GM10266 (cell line): ENCODE measurements at regions not wholly inside any gene's neighbourhood (a gene's known extent, or its start where the extent isn't known, plus 50 kb on each side); places are given as distances from the start of the nearest gene placed in this dataset.
"Not testable (repeated sequence)": the region's sequence is repeated elsewhere in the genome, so short reads cannot be mapped to it uniquely, and the experiment has no call there.

Experiments used
- DNase-seq: peaks from one replicate; pipeline ENCODE4 v3.0.0; 2012; ENCODE audit errors: extremely low spot score
- TF ChIP-seq, protein P1 (sequence below): IDR thresholded peaks from 2 replicates; pipeline ENCODE4 v1.5.1; 2012; ENCODE audit warnings: mild to moderate bottlenecking, low read depth; ENCODE audit not compliant: control insufficient read depth, insufficient read depth; ENCODE audit errors: missing control alignments

DNA sequence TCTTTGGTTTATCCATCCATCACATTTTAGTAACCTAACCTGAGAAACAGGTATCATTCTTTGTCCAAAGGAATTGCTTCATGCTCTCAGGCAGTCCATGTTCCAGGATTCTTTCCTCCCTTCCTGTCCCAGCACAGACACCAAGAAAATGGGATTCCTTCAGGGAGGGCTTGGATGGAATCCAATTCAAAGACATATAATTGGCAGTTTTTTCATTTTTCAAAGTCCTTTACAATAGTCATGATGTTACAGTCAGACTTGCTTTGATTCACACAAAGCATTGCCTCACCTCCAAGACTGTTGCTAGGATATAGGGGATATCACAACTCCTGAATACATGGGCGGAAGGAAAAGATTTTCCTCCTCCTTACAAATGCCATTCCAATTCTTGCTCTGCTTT is 241.4 kb upstream of the ACVR2A start:
- DNase-seq, result no peak
- TF ChIP-seq, protein P1, sequence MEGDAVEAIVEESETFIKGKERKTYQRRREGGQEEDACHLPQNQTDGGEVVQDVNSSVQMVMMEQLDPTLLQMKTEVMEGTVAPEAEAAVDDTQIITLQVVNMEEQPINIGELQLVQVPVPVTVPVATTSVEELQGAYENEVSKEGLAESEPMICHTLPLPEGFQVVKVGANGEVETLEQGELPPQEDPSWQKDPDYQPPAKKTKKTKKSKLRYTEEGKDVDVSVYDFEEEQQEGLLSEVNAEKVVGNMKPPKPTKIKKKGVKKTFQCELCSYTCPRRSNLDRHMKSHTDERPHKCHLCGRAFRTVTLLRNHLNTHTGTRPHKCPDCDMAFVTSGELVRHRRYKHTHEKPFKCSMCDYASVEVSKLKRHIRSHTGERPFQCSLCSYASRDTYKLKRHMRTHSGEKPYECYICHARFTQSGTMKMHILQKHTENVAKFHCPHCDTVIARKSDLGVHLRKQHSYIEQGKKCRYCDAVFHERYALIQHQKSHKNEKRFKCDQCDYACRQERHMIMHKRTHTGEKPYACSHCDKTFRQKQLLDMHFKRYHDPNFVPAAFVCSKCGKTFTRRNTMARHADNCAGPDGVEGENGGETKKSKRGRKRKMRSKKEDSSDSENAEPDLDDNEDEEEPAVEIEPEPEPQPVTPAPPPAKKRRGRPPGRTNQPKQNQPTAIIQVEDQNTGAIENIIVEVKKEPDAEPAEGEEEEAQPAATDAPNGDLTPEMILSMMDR, result no peak

DNA sequence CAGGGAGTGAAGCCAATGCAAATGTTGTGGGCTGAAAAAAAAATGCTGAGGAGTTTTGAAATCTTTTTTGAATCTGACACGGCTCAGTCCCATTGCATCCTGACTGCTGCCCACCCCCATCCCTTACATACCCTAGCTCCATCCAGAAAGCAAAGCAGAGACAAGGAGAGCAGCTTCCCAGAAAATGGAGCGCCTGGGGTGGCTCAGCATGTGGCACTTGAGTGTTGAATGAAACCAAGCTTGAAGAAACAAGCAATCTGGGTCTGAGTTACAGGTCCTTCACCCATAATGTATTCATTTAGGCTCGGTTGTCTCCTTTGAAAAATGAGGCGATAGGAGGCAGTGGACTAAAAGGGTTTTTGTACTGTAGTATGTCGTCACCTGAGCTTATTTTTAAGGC is 244.2 kb upstream of the ACVR2A start:
- TF ChIP-seq, protein P1, result no peak
- DNase-seq, result no peak

DNA sequence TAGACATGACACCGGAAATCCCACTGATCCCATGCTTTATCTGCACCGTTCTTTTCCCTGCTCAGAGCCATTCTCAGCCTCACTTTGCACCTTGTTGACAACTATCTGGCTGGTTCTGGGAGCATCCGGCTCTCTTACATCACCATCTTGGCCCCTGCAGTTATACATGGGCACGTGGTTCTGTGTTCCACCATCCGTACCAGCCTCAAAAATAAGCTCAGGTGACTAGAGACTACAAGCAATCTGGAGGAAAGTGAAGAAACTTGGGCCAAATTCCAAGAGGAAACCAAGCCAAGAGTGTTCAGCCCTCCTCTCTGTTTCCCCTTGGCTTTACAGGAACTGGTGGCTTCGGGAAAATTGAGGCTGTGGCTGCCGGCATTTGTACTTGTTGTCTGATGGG is 244.6 kb upstream of the ACVR2A start:
- TF ChIP-seq, protein P1, result no peak
- DNase-seq, result no peak

DNA sequence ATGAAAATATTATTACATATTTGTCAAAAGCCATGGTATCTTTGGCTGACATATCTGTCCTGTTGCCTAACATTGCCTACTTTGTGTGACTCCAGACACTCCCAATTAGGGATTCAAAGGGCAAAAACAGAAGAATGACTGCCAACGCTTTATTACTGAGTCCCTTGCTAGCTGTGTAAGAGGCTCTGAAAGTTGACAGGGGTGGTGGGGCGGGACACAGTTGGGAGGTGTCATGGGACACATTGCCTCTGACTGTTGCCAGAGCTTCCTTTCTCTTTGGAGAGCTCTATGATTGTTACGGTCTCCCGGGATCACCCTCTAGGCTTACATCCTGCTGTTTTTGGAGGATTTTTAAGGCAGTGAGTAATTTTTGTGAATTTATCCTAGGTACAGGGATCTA is 249.6 kb upstream of the ACVR2A start:
- TF ChIP-seq, protein P1, result no peak
- no peak for DNase-seq

DNA sequence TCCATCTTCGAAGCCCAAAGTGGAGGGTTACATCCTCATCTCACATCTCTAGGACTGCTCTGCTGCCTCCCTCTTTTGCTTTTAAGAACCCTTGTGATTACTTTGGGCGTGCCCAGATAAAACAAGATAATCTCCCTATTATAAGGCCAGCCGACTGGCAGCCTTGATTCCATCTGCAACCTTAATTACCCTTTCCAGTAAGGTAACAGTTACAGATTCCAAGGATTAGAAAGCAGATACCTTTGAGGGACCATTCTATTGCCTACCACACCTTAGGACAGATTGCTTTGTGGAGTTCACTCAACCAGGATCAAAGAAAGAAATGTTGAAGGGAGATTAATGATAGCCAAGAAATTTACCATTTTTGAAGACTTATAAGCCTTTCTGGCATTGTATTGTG is 250.8 kb upstream of the ACVR2A start:
- TF ChIP-seq, protein P1, result no peak

DNA sequence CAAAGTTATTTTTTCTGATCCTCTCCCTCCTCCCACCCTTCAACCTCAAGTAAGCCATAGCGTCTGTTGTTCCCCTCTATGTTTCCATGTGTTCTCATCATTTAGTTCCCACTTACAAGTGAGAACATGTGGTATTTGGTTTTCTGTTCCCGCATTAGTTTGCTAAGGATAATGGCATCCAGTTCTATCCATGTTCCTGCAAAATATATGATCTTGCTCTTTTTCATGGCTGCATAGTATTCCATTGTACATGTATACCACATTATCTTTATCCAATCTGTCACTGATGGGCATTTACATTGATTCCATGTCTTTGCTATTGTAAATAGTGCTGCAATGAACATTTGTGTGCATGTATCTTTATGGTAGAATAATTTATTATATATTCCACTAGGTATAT is 252.0 kb upstream of the ACVR2A start:
- not testable (repeated sequence) for DNase-seq

More for the DNA sequence above, 250.8 kb upstream of the ACVR2A start:
- DNase-seq, result no peak

DNA sequence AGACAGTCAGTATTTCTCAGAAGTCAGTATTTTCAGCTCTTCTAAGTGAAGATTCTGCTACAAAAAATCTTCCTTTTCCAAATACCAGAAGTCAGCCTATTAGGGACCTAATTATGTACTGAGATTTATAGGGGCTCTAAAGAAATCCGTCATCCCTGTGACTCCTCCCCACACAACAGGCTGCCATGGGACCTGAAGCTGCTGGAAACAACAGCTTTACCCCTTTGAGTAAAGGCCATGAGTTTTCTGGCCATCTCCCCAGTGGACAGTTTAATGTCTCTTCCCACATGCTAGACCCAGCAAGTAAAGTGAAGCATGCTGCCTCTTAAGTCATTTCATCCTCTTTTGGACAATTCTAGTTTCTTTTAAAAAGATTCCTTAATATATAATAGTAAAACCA is 255.7 kb upstream of the ACVR2A start:
- DNase-seq, result no peak
- TF ChIP-seq, protein P1, result no peak

DNA sequence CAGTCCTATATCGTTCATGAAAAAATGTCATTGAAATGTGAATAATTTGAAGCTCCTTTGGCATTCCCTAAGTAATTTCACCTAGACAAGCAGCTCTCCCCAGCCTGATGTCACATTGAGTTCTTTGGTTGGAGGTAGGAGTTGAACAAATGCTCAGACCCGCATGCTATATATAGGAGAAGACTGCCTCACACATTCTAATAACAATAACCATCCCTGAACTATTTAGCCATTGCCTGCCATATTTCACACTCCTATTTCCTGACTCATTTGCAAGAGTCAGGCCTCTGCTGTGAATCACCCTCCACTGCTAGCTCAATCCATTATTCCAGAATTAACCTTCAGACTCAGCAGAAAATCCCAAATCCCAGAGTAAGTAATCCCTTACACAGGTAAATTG is 256.6 kb upstream of the ACVR2A start:
- TF ChIP-seq, protein P1, result no peak
- DNase-seq, result no peak
